DOHH2 (cell line): ENCODE measurements at regions not wholly inside any gene's neighbourhood (a gene's known extent, or its start where the extent isn't known, plus 50 kb on each side); places are given as distances from the start of the nearest gene placed in this dataset.

Source experiments
- H3F3A ChIP-seq: fragments of 200-600 bp; sonication (generic), shearing (Covaris generic); 2 replicates; pipeline ENCODE4 v1.6.0; 2016; ENCODE audit warnings: antibody characterized with exemption, mild to moderate bottlenecking; ENCODE audit not compliant: control insufficient read depth, insufficient read depth
- H3K27ac ChIP-seq: fragments of 200-600 bp; sonication (generic); 2 replicates; pipeline ENCODE4 v1.5.1; 2014; ENCODE audit warnings: low read depth, mild to moderate bottlenecking, low read length, moderate library complexity
- H3K27me3 ChIP-seq: fragments of 200-600 bp; sonication (generic); 2 replicates; pipeline ENCODE4 v1.6.1; 2014; ENCODE audit warnings: mild to moderate bottlenecking, low read length, mixed read lengths; ENCODE audit not compliant: control insufficient read depth
- H3K36me3 ChIP-seq: fragments of 200-600 bp; sonication (generic); 2 replicates; pipeline ENCODE4 v1.6.1; 2014; ENCODE audit warnings: mild to moderate bottlenecking, low read length, moderate library complexity, mixed read lengths; ENCODE audit not compliant: control insufficient read depth
- H3K4me1 ChIP-seq: fragments of 200-600 bp; sonication (generic); 2 replicates; pipeline ENCODE4 v1.6.1; 2014; ENCODE audit warnings: mild to moderate bottlenecking, low read length, mixed read lengths; ENCODE audit not compliant: control insufficient read depth
- H3K4me2 ChIP-seq: fragments of 200-600 bp; sonication (generic); 2 replicates; pipeline ENCODE4 v1.6.0; 2014; ENCODE audit warnings: mild to moderate bottlenecking, low read length, moderate library complexity
- H3K4me3 ChIP-seq: fragments of 200-600 bp; sonication (generic); 2 replicates; pipeline ENCODE4 v1.5.1; 2014; ENCODE audit warnings: mild to moderate bottlenecking, low read length, mixed read lengths
- H3K79me2 ChIP-seq: fragments of 200-600 bp; sonication (generic); 2 replicates; pipeline ENCODE4 v1.6.1; 2014; ENCODE audit warnings: mild to moderate bottlenecking, low read length, mixed read lengths; ENCODE audit not compliant: control insufficient read depth
- H3K9me2 ChIP-seq: fragments of 200-600 bp; sonication (generic); replicated peaks from 2 replicates; pipeline ENCODE4 v1.6.1; 2014; ENCODE audit warnings: mild to moderate bottlenecking, low read length, mixed read lengths; ENCODE audit not compliant: control insufficient read depth
- H3K9me3 ChIP-seq: fragments of 200-600 bp; sonication (generic); 2 replicates; pipeline ENCODE4 v1.6.1; 2014; ENCODE audit warnings: antibody characterized with exemption, low read length, mixed read lengths; ENCODE audit not compliant: control insufficient read depth, insufficient read depth
- H4K20me1 ChIP-seq: fragments of 200-600 bp; sonication (generic); 2 replicates; pipeline ENCODE4 v1.6.0; 2014; ENCODE audit warnings: low read depth, mild to moderate bottlenecking, antibody characterized with exemption, low read length, moderate library complexity; ENCODE audit not compliant: control insufficient read depth, insufficient read depth
- CTCF ChIP-seq: fragments of 200-600 bp; sonication (generic); IDR thresholded peaks from one replicate; pipeline ENCODE4 v1.5.1; 2014; ENCODE audit warnings: antibody characterized with exemption, mild to moderate bottlenecking, low read depth, low read length; ENCODE audit not compliant: poor library complexity, severe bottlenecking
- EZH2phosphoT487 ChIP-seq: fragments of 200-600 bp; sonication (generic); IDR thresholded peaks from 2 replicates; pipeline ENCODE4 v1.6.1; 2017; ENCODE audit warnings: borderline replicate concordance, mild to moderate bottlenecking, antibody characterized with exemption, low read length, moderate library complexity, mixed read lengths

GRCh38 chr1:73854527-73854926 lies 343.4 kb downstream of the LRRIQ3 start:
- Histone ChIP-seq H3K9me2 (no peaks in the 10 kb centered on the region), H3K9me3 (no peaks in the 10 kb centered on the region), H3K36me3 (no peaks in the 10 kb centered on the region), H3K27me3 (no peaks in the 10 kb centered on the region), H3K4me3 (no peak overlapping the region), H3K27ac (no peak overlapping the region), H3K4me1 (no peaks in the 10 kb centered on the region), H3K4me2 (no peak overlapping the region), H3K79me2 (no peaks in the 10 kb centered on the region), H4K20me1 (no peaks in the 10 kb centered on the region), H3F3A (no peaks in the 10 kb centered on the region)
- TF ChIP-seq EZH2phosphoT487 (no peak), CTCF (no peak)

- Histone ChIP-seq H3K27ac (no peak overlapping the region), H3K36me3 (no peaks in the 10 kb centered on the region), H3K27me3 (no peaks in the 10 kb centered on the region), H3F3A (no peaks in the 10 kb centered on the region), H3K4me2 (no peak overlapping the region), H3K4me1 (no peaks in the 10 kb centered on the region), H3K4me3 (no peak overlapping the region), H3K9me3 (no peaks in the 10 kb centered on the region), H4K20me1 (no peaks in the 10 kb centered on the region), H3K79me2 (no peaks in the 10 kb centered on the region), H3K9me2 (no peaks in the 10 kb centered on the region)
- TF ChIP-seq CTCF (no peak), EZH2phosphoT487 (no peak)
Measured at GRCh38 chr1:73842436-73842835, 355.5 kb downstream of the LRRIQ3 start.

- H3K36me3 ChIP-seq: no peaks in the 10 kb centered on the region
- no peak overlapping the region for H3K4me3 ChIP-seq
- no peaks in the 10 kb centered on the region for H3K9me2 ChIP-seq
- no peak overlapping the region for H3K4me2 ChIP-seq
- no peaks in the 10 kb centered on the region for H4K20me1 ChIP-seq
- TF ChIP-seq CTCF: peak; percentile 66
- TF ChIP-seq EZH2phosphoT487: no peak
- no peaks in the 10 kb centered on the region for H3K27me3 ChIP-seq
- no peaks in the 10 kb centered on the region for H3F3A ChIP-seq
- no peak overlapping the region for H3K27ac ChIP-seq
- no peaks in the 10 kb centered on the region for H3K9me3 ChIP-seq
- no peaks in the 10 kb centered on the region for H3K4me1 ChIP-seq
- H3K79me2 ChIP-seq: no peaks in the 10 kb centered on the region
Measured at GRCh38 chr1:73839922-73840321, 358.1 kb downstream of the LRRIQ3 start.
